HK-2 (cell line): ENCODE measurements at regions not wholly inside any gene's neighbourhood (a gene's known extent, or its start where the extent isn't known, plus 50 kb on each side); places are given as distances from the start of the nearest gene placed in this dataset.
"Not testable (repeated sequence)": the region's sequence is repeated elsewhere in the genome, so short reads cannot be mapped to it uniquely, and the experiment has no call there.

ENCODE experiments used
- DNase-seq: peaks from one replicate; pipeline ENCODE4 v3.0.0-alpha.2; 2018; ENCODE audit not compliant: unreplicated experiment

GRCh38 chr4:49323573-49323940 is 337.5 kb downstream of the CWH43 start:
- DNase-seq: not testable (repeated sequence)
